ENCODE measurements at regions not wholly inside any gene's neighbourhood (a gene's known extent, or its start where the extent isn't known, plus 50 kb on each side); places are given as distances from the start of the nearest gene placed in this dataset.

DNA sequence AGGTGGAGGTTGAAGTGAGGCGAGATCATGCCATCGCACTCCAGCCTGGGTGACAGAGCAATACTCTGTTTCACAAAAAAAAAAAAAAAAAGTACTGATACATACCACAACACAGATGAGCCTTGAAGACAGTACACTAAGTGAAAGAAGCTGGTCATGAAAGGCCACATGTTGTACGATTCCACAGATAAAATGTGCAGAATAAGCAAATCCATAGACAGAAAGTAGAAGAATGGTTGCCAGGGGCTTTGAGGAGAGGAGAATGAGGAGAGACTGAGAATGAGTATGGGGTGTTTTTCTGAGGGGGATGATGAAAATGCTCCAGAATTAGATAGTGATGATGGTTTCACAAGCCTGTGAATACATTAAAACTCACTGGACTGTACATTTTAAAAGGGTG, 155.6 kb upstream of the PSMD7 start:
- no peak for TF ChIP-seq POLR2A (IDR thresholded peaks at IDR 0.05; ENCODE audit: low read length)
- TF ChIP-seq GATA1 (IDR thresholded peaks at IDR 0.05; ENCODE audit: low read depth, low read length), result no peak
